ENCODE measurements at regions not wholly inside any gene's neighbourhood (a gene's known extent, or its start where the extent isn't known, plus 50 kb on each side); places are given as distances from the start of the nearest gene placed in this dataset.
A peak's percentile ranks its signal among the peaks of the same experiment; 100 is the strongest.

- Histone ChIP-seq H3K56ac (ENCODE audit: insufficient read length, low read depth, low read length) (no peak overlapping the region), H2BK5ac (ENCODE audit: insufficient read length, low read length) (no peak overlapping the region), H3T11ph (ENCODE audit: low read length) (no peak overlapping the region), H3K23ac (ENCODE audit: insufficient read length, low read depth, low read length) (no peak overlapping the region), H3K23me2 (ENCODE audit: insufficient read length, low read depth, low read length, poor library complexity, severe bottlenecking) (no peaks in the 10 kb centered on the region), H4K91ac (ENCODE audit: insufficient read length, low read depth, low read length) (no peak overlapping the region), H2AK5ac (ENCODE audit: insufficient read length, low read length) (no peak overlapping the region), H3K4ac (ENCODE audit: low read depth, low read length) (no peak overlapping the region), H2AFZ (ENCODE audit: low read length) (no peak overlapping the region), H3K4me1 (ENCODE audit: insufficient read depth, low read length) (peaks cover 2% of the 10 kb centered on the region; the same call in 1 of the 2 replicates), H2BK120ac (ENCODE audit: low read depth, low read length, poor library complexity, severe bottlenecking) (no peak overlapping the region), H2BK15ac (ENCODE audit: low read depth, low read length) (no peak overlapping the region), H3K9ac (ENCODE audit: extremely low read depth, insufficient read length, low read length) (no peak overlapping the region), H4K20me1 (ENCODE audit: control insufficient read depth, insufficient read depth, insufficient read length) (no peaks in the 10 kb centered on the region), H4K8ac (replicated peaks; ENCODE audit: insufficient read length, low read depth, low read length) (no peak overlapping the region), H3K14ac (ENCODE audit: insufficient read depth, low read length) (no peak overlapping the region), H3K9me3 (ENCODE audit: control insufficient read depth, low read depth, low read length) (no peaks in the 10 kb centered on the region), H3K79me2 (ENCODE audit: insufficient read depth, low read length) (no peaks in the 10 kb centered on the region), H2BK12ac (ENCODE audit: insufficient read length, low read depth, low read length) (no peak overlapping the region), H2BK20ac (ENCODE audit: low read depth, low read length, poor library complexity, severe bottlenecking) (no peak overlapping the region), H3K18ac (ENCODE audit: insufficient read length, low read depth, low read length) (no peak overlapping the region), H4K5ac (ENCODE audit: insufficient read length, low read depth, low read length) (no peak overlapping the region), H3K27me3 (ENCODE audit: insufficient read depth, low read length) (no peaks in the 10 kb centered on the region), H3K79me1 (ENCODE audit: insufficient read depth, low read depth, low read length, poor library complexity, severe bottlenecking) (no peaks in the 10 kb centered on the region), H3K27ac (ENCODE audit: insufficient read length, low read depth, low read length) (no peak overlapping the region), H3K4me2 (ENCODE audit: insufficient read depth, insufficient read length, low read length) (peak overlapping the region; percentile 12)
- Mint-ChIP-seq H3K27ac (no peak overlapping the region; a peak in 1 of 7 replicates), H3K4me3 (peak overlapping the region in 1 of 2 experiments; percentile 57; a peak in 4 of 5 replicates), H3K27me3 (ENCODE audit: low read depth) (peaks cover 70% of the 10 kb centered on the region), H3K9me3 (no peaks in the 10 kb centered on the region), H3K4me1 (peaks cover 22 to 35% of the 10 kb centered on the region in 2 experiments), H3K36me3 (ENCODE audit: insufficient read depth in 1 of 3, low read depth in 3 of 3) (no peaks in the 10 kb centered on the region)
- TF ChIP-seq CTCF (conservative IDR thresholded peaks at IDR 0.05), result no peak
- whole genome bisulfite sequencing (ENCODE audit: extremely low coverage, insufficient read length, low lambda C conversion rate), result no CpG with 5 or more reads among the region's 13 CpGs
- no peak for DNase-seq
Observed at GRCh38 chr20:22403632-22404361, 180.6 kb downstream of the FOXA2 start.

Data from H9 (cell line).